ENCODE measurements at regions not wholly inside any gene's neighbourhood (a gene's known extent, or its start where the extent isn't known, plus 50 kb on each side); places are given as distances from the start of the nearest gene placed in this dataset.

DNA sequence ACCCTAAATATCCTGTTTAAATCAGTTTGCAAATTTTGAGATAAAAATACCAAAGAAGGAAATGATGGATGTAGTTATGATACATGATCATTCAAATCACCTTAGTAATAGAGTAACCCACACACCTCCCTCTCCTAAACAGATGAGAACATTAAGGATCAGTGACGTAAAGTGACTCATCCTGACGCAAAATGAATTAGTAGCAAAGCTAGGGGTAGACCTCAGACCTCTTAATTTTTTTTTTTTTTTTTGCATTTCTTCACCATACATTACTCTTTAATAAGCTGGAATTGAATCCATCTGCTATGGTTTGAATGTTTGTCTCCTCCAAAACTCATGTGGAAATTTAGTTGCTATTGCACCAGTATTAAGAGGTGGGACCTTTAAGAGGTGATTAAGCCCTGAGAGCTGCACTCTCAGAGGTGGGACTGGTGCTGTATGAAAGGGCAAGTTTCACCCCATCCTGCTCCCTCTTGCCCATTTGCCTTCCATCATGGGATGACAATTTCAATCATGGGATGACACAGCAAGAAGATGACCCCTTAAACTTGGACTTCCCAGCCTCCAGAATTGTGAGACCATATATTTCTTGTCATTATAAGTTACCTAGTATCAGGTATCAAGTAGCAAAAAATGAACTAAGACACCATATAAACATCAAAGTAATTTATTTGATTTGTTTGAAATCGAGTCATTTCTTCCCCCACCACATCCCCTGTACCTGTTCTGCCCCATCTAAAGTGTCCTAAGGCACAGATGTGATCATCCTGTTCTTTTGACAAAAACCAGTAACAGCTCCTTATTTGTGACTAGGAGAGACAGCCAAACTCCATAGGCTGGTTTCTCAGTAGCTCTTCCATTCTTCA is 114.6 kb upstream of the DUSP10 start:
- TF ChIP-seq CTCF (IDR thresholded peaks at IDR 0.05 in 8 of 11, conservative IDR thresholded peaks at IDR 0.05 in 3 of 11): no peak
- TF ChIP-seq POLR2AphosphoS5 (IDR thresholded peaks at IDR 0.05): no peak
